ENCODE measurements at regions not wholly inside any gene's neighbourhood (a gene's known extent, or its start where the extent isn't known, plus 50 kb on each side); places are given as distances from the start of the nearest gene placed in this dataset.
A peak's percentile ranks its signal among the peaks of the same experiment; 100 is the strongest.

- no peak overlapping the region for H3K27ac Mint-ChIP-seq
- H3K9me3 Mint-ChIP-seq: no peaks in the 10 kb centered on the region
- no peak overlapping the region for H3K4me3 Mint-ChIP-seq
- H3K27me3 Mint-ChIP-seq: no peaks in the 10 kb centered on the region
- H3K36me3 Mint-ChIP-seq: no peaks in the 10 kb centered on the region
- DNase-seq (ENCODE audit: low spot score in 2 of 2) (no peak), ATAC-seq (ENCODE audit: low read depth) (no peak)
- peaks cover 3% of the 10 kb centered on the region for H3K4me1 Mint-ChIP-seq
Measured at GRCh38 chr9:79936336-79936735, 364.6 kb downstream of the TLE4 start.

- ATAC-seq (ENCODE audit: low read depth): no peak
- H3K4me3 Mint-ChIP-seq: no peak overlapping the region
- no peaks in the 10 kb centered on the region for H3K9me3 Mint-ChIP-seq
- no peak overlapping the region for H3K27ac Mint-ChIP-seq
- peaks cover 5% of the 10 kb centered on the region for H3K4me1 Mint-ChIP-seq
- no peak for DNase-seq (ENCODE audit: low spot score in 2 of 2)
- no peaks in the 10 kb centered on the region for H3K27me3 Mint-ChIP-seq
- H3K36me3 Mint-ChIP-seq: no peaks in the 10 kb centered on the region
Measured at GRCh38 chr9:79929285-79929684, 357.5 kb downstream of the TLE4 start.

GRCh38 chr9:79928661-79929223 lies 357.0 kb downstream of the TLE4 start:
- ATAC-seq (ENCODE audit: low read depth): no peak
- Mint-ChIP-seq H3K9me3 (no peaks in the 10 kb centered on the region), H3K27ac (no peak overlapping the region), H3K27me3 (no peaks in the 10 kb centered on the region), H3K36me3 (no peaks in the 10 kb centered on the region), H3K4me1 (peaks cover 8% of the 10 kb centered on the region), H3K4me3 (no peak overlapping the region)
- no peak for DNase-seq (ENCODE audit: low spot score in 2 of 2)

- peaks cover 13% of the 10 kb centered on the region for H3K4me1 Mint-ChIP-seq
- no peak for ATAC-seq (ENCODE audit: low read depth)
- no peaks in the 10 kb centered on the region for H3K9me3 Mint-ChIP-seq
- DNase-seq (ENCODE audit: low spot score in 2 of 2): no peak
- H3K27ac Mint-ChIP-seq: no peak overlapping the region
- H3K27me3 Mint-ChIP-seq: no peaks in the 10 kb centered on the region
- H3K36me3 Mint-ChIP-seq: no peaks in the 10 kb centered on the region
- no peak overlapping the region for H3K4me3 Mint-ChIP-seq
Measured at GRCh38 chr9:79925326-79925725, 353.6 kb downstream of the TLE4 start.

GRCh38 chr9:79924836-79925235 lies 353.1 kb downstream of the TLE4 start:
- no peak for ATAC-seq (ENCODE audit: low read depth)
- Mint-ChIP-seq H3K9me3 (no peaks in the 10 kb centered on the region), H3K36me3 (no peaks in the 10 kb centered on the region), H3K4me1 (peaks cover 13% of the 10 kb centered on the region), H3K27me3 (no peaks in the 10 kb centered on the region), H3K4me3 (no peak overlapping the region), H3K27ac (no peak overlapping the region)
- no peak for DNase-seq (ENCODE audit: low spot score in 2 of 2)

- Mint-ChIP-seq H3K4me3 (no peak overlapping the region), H3K9me3 (no peaks in the 10 kb centered on the region), H3K27me3 (no peaks in the 10 kb centered on the region), H3K36me3 (no peaks in the 10 kb centered on the region), H3K4me1 (peaks cover 9% of the 10 kb centered on the region), H3K27ac (peak overlapping the region; percentile 26)
- ATAC-seq (ENCODE audit: low read depth): no peak
- no peak for DNase-seq (ENCODE audit: low spot score in 2 of 2)
Measured at GRCh38 chr9:79917421-79917820, 345.7 kb downstream of the TLE4 start.

- DNase-seq (ENCODE audit: low spot score in 2 of 2) (no peak), ATAC-seq (ENCODE audit: low read depth) (no peak)
- H3K9me3 Mint-ChIP-seq: no peaks in the 10 kb centered on the region
- H3K27ac Mint-ChIP-seq: no peak overlapping the region
- H3K27me3 Mint-ChIP-seq: no peaks in the 10 kb centered on the region
- H3K4me3 Mint-ChIP-seq: no peak overlapping the region
- peaks cover 2% of the 10 kb centered on the region for H3K36me3 Mint-ChIP-seq
- peaks cover 10% of the 10 kb centered on the region for H3K4me1 Mint-ChIP-seq
Measured at GRCh38 chr9:79913867-79914266, 342.1 kb downstream of the TLE4 start.

- H3K27ac Mint-ChIP-seq: no peak overlapping the region
- ATAC-seq (ENCODE audit: low read depth) (no peak), DNase-seq (ENCODE audit: low spot score in 2 of 2) (no peak)
- H3K4me3 Mint-ChIP-seq: no peak overlapping the region
- H3K9me3 Mint-ChIP-seq: no peaks in the 10 kb centered on the region
- H3K4me1 Mint-ChIP-seq: peaks cover 10% of the 10 kb centered on the region
- peaks cover 2% of the 10 kb centered on the region for H3K36me3 Mint-ChIP-seq
- H3K27me3 Mint-ChIP-seq: no peaks in the 10 kb centered on the region
Measured at GRCh38 chr9:79912318-79913070, 340.7 kb downstream of the TLE4 start.

- H3K27ac Mint-ChIP-seq: no peak overlapping the region
- no peak overlapping the region for H3K4me3 Mint-ChIP-seq
Measured at GRCh38 chr9:79911724-79912123, 340.0 kb downstream of the TLE4 start.

GRCh38 chr9:79902825-79903600 lies 331.2 kb downstream of the TLE4 start:
- Mint-ChIP-seq H3K27me3 (no peaks in the 10 kb centered on the region), H3K4me1 (peaks cover 6% of the 10 kb centered on the region), H3K27ac (no peak overlapping the region), H3K4me3 (no peak overlapping the region), H3K9me3 (peaks cover 2% of the 10 kb centered on the region), H3K36me3 (peaks cover 2% of the 10 kb centered on the region)
- DNase-seq (ENCODE audit: low spot score in 2 of 2) (no peak), ATAC-seq (ENCODE audit: low read depth) (no peak)

More at GRCh38 chr9:79911724-79912123, 340.0 kb downstream of the TLE4 start:
- peaks cover 2% of the 10 kb centered on the region for H3K36me3 Mint-ChIP-seq
- no peak for DNase-seq (ENCODE audit: low spot score in 2 of 2)
- no peaks in the 10 kb centered on the region for H3K9me3 Mint-ChIP-seq
- no peaks in the 10 kb centered on the region for H3K27me3 Mint-ChIP-seq
- H3K4me1 Mint-ChIP-seq: peaks cover 9% of the 10 kb centered on the region
- ATAC-seq (ENCODE audit: low read depth): no peak

- Mint-ChIP-seq H3K27ac (no peak overlapping the region), H3K27me3 (no peaks in the 10 kb centered on the region), H3K9me3 (no peaks in the 10 kb centered on the region), H3K36me3 (no peaks in the 10 kb centered on the region), H3K4me3 (no peak overlapping the region), H3K4me1 (peaks cover 6% of the 10 kb centered on the region)
- DNase-seq (ENCODE audit: low spot score in 2 of 2) (no peak), ATAC-seq (ENCODE audit: low read depth) (no peak)
Measured at GRCh38 chr9:79900754-79901153, 329.0 kb downstream of the TLE4 start.

- no peaks in the 10 kb centered on the region for H3K27me3 Mint-ChIP-seq
- ATAC-seq (ENCODE audit: low read depth) (no peak), DNase-seq (ENCODE audit: low spot score in 2 of 2) (no peak)
- H3K4me1 Mint-ChIP-seq: peaks cover 3% of the 10 kb centered on the region
- H3K9me3 Mint-ChIP-seq: no peaks in the 10 kb centered on the region
- no peaks in the 10 kb centered on the region for H3K36me3 Mint-ChIP-seq
- no peak overlapping the region for H3K4me3 Mint-ChIP-seq
- H3K27ac Mint-ChIP-seq: no peak overlapping the region
Measured at GRCh38 chr9:79896390-79896980, 324.7 kb downstream of the TLE4 start.

GRCh38 chr9:79895232-79895631 lies 323.5 kb downstream of the TLE4 start:
- H3K27me3 Mint-ChIP-seq: no peaks in the 10 kb centered on the region
- H3K9me3 Mint-ChIP-seq: no peaks in the 10 kb centered on the region
- H3K27ac Mint-ChIP-seq: no peak overlapping the region
- no peak overlapping the region for H3K4me3 Mint-ChIP-seq
- H3K36me3 Mint-ChIP-seq: no peaks in the 10 kb centered on the region
- no peak for ATAC-seq (ENCODE audit: low read depth)
- DNase-seq (ENCODE audit: low spot score in 2 of 2): no peak
- H3K4me1 Mint-ChIP-seq: peaks cover 3% of the 10 kb centered on the region

- H3K27me3 Mint-ChIP-seq: no peaks in the 10 kb centered on the region
- H3K9me3 Mint-ChIP-seq: no peaks in the 10 kb centered on the region
- no peaks in the 10 kb centered on the region for H3K36me3 Mint-ChIP-seq
- H3K4me3 Mint-ChIP-seq: no peak overlapping the region
- DNase-seq (ENCODE audit: low spot score in 2 of 2) (no peak), ATAC-seq (ENCODE audit: low read depth) (no peak)
- H3K27ac Mint-ChIP-seq: no peak overlapping the region
- H3K4me1 Mint-ChIP-seq: peaks cover 21% of the 10 kb centered on the region
Measured at GRCh38 chr9:79889369-79889768, 317.6 kb downstream of the TLE4 start.

Measured in memory B cell (primary cell).